ENCODE measurements at regions not wholly inside any gene's neighbourhood (a gene's known extent, or its start where the extent isn't known, plus 50 kb on each side); places are given as distances from the start of the nearest gene placed in this dataset.

DNA sequence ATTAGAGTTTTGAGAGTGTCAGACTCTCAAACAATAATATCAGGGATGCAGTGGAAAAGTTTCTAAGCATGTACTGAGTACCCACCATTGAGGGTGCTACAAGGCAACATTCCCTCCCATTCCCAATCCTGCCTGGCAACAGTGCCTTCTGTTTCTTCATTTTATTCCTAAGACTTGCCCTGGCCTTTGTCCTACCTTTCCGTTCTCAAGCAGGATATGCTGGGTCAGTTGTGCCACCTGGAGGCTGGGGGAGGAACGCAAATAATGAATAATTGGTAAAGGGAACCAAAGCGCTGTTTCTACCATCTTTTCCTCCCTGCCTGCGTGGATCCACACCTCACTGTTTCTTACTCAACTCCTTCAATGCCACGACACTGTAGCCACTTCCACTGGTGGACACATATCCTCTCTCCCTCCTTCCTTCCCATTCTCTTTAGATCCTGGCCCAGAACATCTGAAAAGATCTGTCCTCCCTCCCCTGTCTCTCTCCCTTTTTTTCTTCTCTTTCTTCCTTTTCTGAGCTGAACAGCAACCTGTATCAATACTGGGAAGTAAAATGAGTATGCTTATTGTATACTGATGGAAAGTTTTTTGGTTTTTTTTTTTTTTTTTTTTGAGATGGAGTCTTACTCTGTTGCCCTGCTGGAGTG lies 149.5 kb downstream of the C9orf152 start:
- DNase-seq (ENCODE audit: low read depth): no peak

DNA sequence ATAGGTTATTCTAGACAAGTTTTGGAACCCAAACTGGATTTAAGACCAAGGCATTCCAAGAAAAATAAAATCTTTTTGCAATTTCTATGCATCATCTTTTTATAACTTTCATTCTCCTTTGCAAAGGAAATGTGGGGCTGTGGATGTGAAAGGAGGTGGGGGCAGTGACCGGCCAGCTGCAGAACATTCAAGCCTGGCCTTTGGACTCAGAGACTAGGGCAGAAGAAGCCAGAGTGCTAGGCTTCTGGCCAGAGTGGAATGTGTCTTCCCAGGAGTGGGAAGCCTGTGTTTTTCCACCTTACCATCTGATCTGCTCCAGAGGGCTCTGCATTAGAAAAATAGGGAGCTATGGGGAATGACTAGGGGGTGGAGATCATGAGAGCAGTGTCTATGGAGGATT lies 148.5 kb downstream of the C9orf152 start:
- no peak for DNase-seq (ENCODE audit: low read depth)

DNA sequence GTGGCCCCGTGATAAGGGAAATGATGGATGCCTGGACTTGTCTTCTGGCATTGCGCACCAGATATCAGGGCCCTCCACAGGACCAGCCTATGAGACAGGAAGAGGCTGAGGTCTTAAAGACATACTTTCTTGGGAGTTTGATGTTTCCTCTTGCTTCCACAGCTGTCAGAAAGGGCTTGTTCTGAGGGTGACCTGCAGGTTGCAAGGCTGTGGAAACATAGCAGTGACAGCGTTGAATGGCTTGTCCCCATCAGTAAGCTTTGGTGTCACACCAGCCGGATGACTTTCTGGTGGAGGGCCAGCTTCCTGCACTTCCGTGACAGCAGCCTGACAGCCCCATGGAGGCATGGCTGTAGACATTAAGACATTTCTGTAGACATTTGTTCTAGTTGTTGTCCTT lies 143.2 kb downstream of the C9orf152 start:
- DNase-seq (ENCODE audit: low read depth): no peak

DNA sequence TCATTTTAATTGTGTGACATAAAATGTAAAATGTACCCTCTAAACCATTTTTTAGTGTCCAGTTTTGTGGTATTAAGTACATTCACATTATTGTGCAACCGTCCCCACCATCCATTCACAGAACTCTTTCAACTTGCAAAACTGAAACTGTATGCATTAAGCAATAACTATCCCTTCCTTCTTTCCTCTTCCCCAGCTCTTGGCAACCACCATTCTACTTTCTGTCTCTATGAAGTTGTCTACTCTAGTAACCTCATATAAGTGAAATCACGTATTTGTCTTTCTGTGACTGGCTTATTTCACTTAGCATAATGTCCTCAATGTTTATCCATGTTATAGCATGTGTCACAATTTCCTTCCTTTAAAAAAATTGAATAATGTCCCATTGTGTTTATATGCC lies 142.4 kb downstream of the C9orf152 start:
- no peak for DNase-seq (ENCODE audit: low read depth)

DNA sequence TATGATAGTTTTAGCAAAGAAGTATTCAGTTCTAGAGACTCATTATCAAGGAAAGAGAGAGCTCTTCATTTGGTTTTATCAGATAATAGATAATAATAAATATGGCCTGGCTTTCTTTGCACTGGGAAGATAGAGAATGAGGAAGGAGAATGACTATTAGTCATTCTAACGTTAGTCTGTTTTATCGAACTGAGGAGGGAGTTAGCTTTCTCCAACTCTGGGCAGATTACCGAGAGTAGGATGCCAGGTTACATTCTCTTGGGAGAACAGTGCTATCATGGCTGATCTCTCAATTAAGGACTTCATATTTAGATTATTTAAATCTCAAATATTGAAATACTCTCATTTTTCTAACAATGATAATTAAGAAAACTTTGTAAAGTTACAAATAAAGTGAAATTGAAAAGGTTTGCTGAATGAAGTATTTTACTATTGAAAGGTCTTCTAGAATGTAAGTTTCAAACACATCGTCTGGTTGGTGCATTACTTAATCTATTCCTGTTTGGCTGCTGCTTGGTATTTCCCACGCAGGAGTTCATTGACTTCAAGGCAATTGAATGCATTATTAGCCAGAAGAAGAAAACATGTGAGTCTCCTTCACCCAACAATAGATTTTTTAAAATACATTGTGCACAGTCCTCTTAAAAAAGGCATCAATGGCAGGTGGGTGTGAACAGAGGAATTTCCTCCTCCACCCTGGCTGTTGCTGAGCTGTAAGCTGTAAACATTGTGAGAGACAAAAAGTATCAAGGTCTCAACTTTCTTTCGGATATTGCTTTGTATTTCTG lies 140.8 kb downstream of the C9orf152 start:
- no peak for DNase-seq (ENCODE audit: low read depth)

DNA sequence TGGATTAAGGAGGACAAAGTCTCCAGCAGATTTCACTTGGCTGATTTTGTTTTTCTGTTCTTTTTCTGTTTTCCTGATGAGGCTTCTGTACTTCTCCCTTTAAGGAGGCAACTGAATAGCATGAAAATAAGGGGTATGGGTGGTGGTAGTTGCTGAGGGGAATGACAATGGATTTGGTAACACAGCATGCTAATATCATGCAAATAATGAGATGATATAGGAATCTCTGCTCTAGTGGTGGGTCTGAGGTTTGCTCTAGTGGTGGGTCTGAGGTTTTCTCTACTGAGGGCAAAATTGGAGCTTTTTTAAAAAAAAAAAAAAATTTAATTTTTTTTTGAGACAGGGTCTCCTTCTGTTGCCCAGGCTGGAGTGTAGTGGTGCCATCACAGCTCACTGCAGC lies 139.7 kb downstream of the C9orf152 start:
- DNase-seq (ENCODE audit: low read depth): no peak

DNA sequence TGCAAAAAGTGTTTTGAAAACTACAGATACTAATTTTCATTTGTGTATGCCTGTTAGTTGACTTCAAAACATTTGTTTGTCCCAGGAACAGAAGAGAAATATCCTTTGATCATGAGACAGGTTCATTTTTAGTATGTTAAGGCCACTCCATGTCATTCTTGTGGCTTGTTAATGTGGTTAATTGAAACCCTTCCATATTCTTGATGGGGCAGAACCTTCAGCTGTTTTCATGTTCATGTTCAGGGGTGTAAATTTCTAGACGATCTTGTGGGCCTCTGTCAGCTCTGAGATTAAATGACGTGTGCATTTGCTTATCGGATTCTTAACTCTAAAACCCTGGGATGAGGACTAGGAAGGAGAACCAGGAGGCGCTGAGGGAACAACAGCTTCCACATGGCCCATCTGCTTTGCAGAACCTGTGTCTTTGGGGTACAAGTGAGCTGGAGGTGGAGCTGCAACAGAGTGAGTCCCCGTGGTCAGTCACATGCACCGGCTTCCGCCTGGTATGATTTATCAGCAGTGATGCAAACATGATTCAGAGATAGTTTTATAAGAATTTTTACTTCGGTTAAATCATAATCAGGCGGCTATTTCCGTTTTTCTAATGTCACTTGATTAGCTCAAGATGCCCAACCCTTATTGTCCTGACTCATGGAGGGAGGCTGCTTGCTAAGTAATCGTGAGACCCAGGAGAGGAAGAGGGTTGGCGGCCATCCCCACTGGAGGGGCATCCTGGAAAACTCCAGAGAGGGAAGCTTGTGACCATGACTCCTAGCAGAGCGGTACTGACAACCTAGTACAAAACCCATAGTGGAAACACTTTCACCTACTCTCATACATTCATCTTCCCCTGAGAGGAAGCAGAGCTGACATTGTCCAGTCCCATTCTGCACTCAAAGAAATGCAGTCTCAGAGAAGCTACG lies 138.4 kb downstream of the C9orf152 start:
- no peak for DNase-seq (ENCODE audit: low read depth)

DNA sequence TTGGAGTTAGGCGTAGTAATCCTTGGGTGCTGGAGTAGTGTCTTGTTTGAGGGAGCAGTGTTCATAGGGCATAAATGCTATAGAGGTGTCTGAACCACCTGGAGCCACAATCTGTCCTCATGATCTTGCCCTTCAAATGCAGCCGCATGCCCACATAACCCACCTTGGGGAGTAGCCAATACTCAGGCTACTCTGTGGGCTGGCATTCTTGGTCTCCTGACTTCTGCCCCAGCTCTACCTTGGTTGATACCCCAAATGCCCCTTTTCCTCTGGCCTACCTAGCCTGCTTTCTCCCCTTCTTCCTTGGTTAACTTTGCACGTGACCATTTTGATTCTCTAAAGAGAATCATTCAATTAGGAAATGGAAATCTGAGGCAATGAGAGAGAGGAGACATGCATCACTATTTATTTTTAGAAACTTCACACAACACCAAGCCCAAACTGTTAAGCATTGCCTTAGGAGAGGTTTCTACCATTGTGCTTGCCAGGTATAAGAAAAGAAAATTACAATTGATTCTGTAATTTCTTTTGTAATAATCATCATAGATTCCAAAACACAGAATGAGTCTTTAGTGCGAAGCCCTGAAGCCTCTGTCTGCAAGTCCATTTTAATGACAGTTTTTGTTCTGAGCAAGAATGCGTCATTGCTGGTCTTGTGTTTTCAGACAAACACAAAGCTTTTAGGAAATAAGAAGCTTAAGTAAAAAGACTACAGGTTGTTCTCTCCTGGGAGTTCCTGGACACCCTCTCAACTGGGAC lies 135.2 kb downstream of the C9orf152 start:
- DNase-seq (ENCODE audit: low read depth): no peak

DNA sequence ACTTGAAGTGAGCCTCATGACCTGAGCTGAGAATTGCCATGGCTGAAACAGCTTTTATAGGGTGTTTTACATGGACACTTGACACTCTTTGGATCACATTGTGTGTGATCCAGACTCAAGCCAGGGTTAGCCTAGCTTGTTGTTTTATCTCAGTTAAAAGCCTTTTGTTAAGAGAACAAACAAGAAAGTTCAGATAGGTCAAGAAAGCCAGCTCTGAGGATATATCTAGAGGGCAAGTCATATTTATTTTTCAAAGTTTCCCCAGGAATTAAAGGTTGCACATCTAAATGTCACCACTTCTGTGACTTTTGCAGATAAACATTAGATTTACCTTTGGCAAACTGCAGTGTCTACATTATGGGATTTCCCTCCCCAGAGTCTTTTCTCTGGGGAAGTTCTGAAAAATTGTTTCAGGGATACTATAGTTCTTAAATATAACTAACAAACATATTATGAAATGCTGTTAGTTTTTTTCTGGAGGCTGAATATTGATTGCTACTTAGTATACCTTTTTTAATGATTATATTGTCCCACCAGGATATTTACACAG lies 134.5 kb downstream of the C9orf152 start:
- DNase-seq (ENCODE audit: low read depth): no peak

DNA sequence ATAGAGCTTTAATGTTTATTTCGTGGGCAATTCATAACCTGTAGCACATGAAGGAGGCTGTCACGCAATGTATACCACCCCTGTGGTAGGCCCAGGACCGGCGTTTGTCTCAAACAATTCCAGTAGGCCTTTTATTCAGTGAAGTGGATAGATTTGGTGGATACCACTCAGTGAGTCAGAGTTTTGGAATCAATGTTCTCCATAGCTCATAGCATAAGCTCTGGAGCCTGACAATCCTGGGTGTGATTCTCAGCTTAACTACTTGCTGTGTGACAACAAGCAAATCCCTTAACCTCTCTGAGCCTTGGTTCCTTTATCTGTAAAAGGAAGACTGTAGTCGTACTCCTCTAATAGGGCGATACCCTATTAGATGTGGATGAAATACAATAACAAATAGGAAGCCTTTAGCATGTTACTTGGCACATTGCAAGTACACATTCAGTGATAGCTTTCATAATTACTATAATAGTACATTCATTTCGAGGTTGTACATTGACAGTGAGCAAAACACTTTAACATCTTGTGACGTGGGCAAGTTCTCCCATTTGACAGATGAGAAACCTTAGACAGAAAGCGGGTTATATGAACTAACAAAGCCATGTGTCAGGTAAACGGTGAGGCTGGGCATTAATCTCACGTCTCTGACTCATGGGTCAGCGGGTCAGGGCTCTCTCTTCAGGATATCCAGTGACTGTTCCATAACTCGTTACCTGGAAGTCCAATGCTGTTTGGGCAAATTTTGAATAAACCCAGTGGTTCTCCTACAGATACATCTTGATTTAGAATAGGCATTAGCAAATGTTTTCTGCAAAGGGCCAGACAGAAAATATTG lies 130.8 kb downstream of the C9orf152 start:
- DNase-seq (ENCODE audit: low read depth): no peak

DNA sequence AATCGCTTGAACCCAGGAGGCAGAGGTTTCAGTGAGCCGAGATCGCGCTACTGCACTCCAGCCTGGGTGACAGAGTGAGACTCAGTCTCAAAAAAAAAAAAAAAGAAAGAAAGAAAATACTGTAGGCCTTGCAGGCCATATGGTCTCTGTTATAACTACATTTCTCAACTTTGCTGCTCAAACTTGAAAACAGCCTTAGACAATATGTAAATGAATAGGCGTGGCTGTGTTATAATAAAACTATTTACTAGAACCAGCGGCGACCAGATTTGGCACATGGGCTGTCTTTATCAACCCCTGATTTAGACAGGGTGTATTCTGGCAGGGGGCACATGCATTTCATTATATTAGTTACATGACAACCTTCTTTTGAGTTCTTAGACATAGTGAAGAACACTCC lies 130.0 kb downstream of the C9orf152 start:
- DNase-seq (ENCODE audit: low read depth): no peak

DNA sequence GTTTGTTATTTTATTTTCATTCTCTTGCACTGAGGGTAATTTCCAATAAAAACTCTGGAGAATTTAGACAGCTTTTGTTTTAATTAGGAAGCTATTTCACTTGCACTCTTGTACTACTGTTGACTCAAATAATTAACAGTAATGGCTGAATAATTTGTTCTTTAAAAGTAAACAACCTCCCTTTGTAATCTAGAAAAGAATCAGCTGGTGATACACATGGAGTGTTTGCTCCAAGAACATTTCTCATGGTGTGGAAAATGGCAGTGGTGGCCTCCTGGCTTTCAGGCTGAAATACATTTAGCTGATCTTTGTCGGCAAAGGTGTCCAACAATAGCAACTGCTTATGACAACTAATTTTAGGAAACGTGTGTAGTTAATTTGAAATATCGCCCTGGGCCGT lies 129.4 kb downstream of the C9orf152 start:
- DNase-seq (ENCODE audit: low read depth): no peak

DNA sequence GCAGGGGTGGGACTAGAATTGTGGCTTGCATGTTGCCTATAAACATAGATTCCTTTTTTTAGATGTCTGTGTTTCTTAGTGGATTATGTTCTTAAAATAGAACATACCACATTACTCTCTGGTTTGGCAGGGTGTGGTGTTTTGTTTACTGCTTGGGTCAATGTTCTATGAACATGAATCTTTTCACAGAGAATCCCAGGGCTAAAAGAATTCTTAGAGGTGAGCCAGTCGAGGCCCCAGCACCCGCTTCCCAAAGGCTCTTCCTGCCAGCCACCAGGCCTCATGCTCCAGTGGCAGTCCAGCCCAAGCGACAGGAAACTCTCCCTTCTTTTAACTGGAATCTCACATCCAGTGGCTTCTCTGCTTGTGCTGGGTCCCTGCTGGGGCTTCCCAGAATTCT lies 126.6 kb downstream of the C9orf152 start:
- no peak for DNase-seq (ENCODE audit: low read depth)

DNA sequence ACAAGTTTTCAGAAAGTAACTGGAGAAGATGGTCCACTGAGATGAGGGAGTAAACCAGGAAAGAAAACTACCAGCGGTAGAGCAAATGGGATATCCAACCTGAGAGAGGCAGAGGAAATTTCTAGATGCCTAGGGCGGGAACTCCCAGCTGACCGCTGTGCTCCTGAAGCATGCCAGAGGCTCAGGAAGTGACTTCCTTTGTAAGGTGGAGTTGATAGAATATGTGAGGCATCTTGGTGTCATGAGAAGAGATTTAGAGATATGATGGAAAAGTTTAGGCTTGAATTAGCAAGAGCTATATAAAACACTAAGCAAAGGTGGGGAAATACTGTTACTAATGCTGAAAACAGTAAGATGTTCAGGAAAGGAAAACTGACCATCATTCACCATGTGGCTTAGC lies 124.1 kb downstream of the C9orf152 start:
- no peak for DNase-seq (ENCODE audit: low read depth)

DNA sequence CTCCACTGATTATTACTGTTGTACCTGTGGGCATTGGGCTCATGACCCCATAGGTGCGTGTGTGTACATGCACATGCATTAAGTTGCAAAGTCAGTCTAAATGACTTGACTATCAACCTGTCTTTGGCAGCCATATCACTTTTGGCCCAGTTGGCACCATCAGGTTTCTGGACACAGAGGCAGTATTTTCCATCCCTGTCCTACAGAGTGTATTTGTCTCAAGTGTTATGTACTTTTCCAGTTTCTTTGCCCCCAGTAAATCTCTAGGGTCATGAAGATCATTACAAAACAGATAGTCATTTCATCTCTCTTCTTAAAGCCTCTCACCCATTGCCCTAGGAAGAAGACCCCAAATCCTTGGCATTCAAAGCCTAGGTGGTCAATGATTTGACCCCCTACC lies 121.4 kb downstream of the C9orf152 start:
- no peak for DNase-seq (ENCODE audit: low read depth)

DNA sequence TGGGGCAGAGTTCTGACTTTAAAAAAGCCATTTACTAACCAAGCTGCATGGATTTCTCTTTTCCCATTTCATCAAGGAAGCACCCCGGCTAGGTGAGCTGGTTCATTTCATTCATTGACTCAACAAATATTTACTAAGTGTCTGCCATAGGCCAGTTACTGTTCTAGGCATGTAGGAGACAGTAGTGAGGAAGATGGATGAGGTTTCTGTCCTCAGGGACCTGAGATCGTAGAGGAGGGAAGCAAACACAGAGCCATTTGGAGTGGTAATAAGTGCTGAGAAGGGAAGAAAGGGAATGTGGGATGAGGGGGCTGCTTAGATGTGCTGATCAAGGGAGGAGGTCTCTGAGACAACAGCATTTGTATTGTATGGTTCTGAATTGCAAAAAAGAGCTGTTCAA lies 120.4 kb downstream of the C9orf152 start:
- DNase-seq (ENCODE audit: low read depth): no peak

DNA sequence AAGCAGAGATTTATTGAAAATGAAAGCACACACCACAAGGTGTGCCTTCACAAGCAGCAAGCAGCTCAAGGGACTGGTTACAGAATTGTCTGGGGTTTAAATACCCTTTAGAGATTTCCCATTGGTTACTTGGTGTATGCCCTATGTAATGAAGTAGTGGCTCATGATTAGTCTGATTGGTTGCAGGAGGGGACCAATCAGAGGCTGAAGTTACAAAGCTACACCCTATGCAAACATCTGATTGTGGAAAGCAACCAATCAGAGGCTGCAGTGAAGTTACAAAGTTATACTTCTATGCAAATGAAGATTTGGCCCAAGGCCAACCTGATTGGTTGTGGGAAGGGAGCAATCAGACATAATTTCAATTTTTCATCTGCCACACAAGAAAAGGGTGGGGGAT lies 119.9 kb downstream of the C9orf152 start:
- DNase-seq (ENCODE audit: low read depth): no peak

DNA sequence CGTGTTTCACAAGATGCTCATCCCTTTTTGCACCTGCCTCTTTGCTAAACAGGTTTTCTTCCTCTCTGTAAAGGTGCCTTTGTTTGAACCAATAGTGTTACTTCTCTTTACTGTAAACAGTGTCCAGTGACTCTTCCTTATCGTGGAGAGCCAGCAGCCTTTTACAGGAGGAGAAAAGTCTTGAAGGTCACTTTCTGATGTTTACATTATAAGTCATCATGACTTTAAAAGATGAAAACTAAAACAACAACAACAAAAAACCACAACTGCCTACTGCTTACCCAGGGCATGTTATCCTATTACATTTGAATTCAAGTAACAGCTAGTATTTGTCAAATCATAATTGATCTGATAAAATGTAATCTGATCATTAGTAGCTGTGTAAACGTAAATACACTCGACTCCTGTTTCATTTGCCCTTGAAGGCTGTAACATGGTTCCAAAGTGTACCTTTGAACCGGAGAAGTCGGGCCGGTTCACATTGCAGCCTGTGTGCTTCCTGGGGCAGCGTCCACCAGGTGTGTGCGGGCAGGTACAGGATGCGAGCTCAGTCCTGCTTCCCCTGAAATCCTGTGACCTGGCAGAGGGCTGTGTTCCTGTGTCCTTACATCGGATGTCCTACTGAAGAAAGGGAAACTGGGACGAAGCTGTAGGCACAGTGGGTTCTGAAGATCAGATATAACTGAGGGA lies 118.1 kb downstream of the C9orf152 start:
- no peak for DNase-seq (ENCODE audit: low read depth)

DNA sequence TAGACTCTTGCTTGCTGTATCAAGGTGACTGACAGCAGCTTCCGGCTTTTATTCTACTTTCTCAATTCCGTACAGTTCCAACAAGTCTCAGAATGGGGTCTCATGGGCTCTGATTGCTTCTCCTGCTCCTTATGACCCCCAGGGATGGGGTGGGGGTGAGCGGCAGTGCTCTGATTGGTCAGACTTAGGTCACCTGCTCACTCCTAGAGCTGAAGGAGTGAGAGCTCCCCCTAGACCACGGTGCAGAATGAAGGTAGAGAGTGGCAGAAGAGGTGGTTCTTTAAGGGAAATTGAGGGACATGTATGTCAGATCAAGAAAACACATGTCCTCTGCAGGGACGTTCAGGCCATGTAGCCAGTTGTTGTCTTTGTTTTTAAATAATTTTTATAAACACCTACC lies 115.2 kb downstream of the C9orf152 start:
- DNase-seq (ENCODE audit: low read depth): no peak

DNA sequence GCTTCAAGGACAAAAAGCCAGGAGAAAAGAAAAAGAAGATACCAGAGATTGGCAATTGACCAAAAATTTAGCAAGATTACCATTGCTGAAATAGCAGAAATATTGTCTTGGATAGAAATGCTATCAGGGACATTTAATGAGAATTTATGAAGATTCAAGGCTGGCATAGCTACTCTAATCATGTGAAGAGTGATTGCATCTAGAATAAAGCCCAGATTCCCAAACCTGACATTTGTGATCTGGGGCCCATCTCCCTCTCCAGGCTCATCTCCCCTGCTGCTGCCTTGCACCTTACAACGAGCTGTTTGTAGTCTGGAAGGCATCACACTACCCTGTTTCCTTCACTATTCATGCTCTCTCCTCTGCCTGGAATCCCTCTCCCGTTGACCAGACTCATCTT lies 114.5 kb downstream of the C9orf152 start:
- DNase-seq (ENCODE audit: low read depth): no peak

Data from stimulated activated CD8-positive, alpha-beta memory T cell treated with anti-CD3 and anti-CD28 coated beads, Interleukin-7, amount 100 ng/mL, for 24 hours (primary cell).